ENCODE measurements at regions not wholly inside any gene's neighbourhood (a gene's known extent, or its start where the extent isn't known, plus 50 kb on each side); places are given as distances from the start of the nearest gene placed in this dataset.

GRCh38 chr5:167317884-167318283 is 973.6 kb upstream of the WWC1 start:
- Histone ChIP-seq H3K14ac (ENCODE audit: low read length) (no peak overlapping the region), H3K4me1 (ENCODE audit: control insufficient read depth in 1 of 2, insufficient read depth in 2 of 2, low read length in 2 of 2) (no peaks in the 10 kb centered on the region), H3K4me2 (ENCODE audit: low read length) (no peak overlapping the region), H3K4me3 (ENCODE audit: low read depth, low read length) (no peak overlapping the region), H4K12ac (ENCODE audit: low read depth, low read length) (no peak overlapping the region), H3K23ac (ENCODE audit: low read length) (no peak overlapping the region), H3K79me1 (ENCODE audit: low read length) (no peaks in the 10 kb centered on the region), H3K9ac (ENCODE audit: low read length) (no peak overlapping the region), H3K27me3 (ENCODE audit: insufficient read depth, low read length) (no peaks in the 10 kb centered on the region), H2AK5ac (ENCODE audit: low read length) (no peak overlapping the region), H3K18ac (ENCODE audit: low read length) (no peak overlapping the region), H3K9me3 (ENCODE audit: insufficient read depth, low read depth, low read length) (no peaks in the 10 kb centered on the region), H3K79me2 (ENCODE audit: control insufficient read depth, insufficient read depth, low read length, poor library complexity) (no peaks in the 10 kb centered on the region), H2BK12ac (ENCODE audit: low read length) (no peak overlapping the region), H3K4ac (ENCODE audit: low read depth, low read length) (no peak overlapping the region), H2AFZ (ENCODE audit: insufficient read depth, low read length, poor library complexity) (no peak overlapping the region), H3K27ac (ENCODE audit: low read depth, low read length) (no peak overlapping the region), H2BK5ac (ENCODE audit: low read depth, low read length, poor library complexity) (no peak overlapping the region), H3K36me3 (ENCODE audit: control insufficient read depth in 1 of 2, insufficient read depth in 2 of 2, low read length in 2 of 2) (no peaks in the 10 kb centered on the region), H4K8ac (ENCODE audit: low read depth, low read length) (no peak overlapping the region), H4K91ac (ENCODE audit: low read depth, low read length) (no peak overlapping the region), H2BK120ac (ENCODE audit: insufficient read depth, low read length, poor library complexity) (no peak overlapping the region)
- no peak for DNase-seq
- WGBS (ENCODE audit: extremely low coverage, insufficient coverage, insufficient read length), result no CpG with 5 or more reads among the region's 3 CpGs

GRCh38 chr5:167319243-167319642 is 972.2 kb upstream of the WWC1 start:
- Histone ChIP-seq H3K79me2 (ENCODE audit: control insufficient read depth, insufficient read depth, low read length, poor library complexity) (no peaks in the 10 kb centered on the region), H2BK120ac (ENCODE audit: insufficient read depth, low read length, poor library complexity) (no peak overlapping the region), H3K4me1 (ENCODE audit: control insufficient read depth in 1 of 2, insufficient read depth in 2 of 2, low read length in 2 of 2) (no peaks in the 10 kb centered on the region), H3K27ac (ENCODE audit: low read depth, low read length) (no peak overlapping the region), H4K91ac (ENCODE audit: low read depth, low read length) (no peak overlapping the region), H3K27me3 (ENCODE audit: insufficient read depth, low read length) (no peaks in the 10 kb centered on the region), H3K4me3 (ENCODE audit: low read depth, low read length) (no peak overlapping the region), H3K9me3 (ENCODE audit: insufficient read depth, low read depth, low read length) (no peaks in the 10 kb centered on the region), H2AK5ac (ENCODE audit: low read length) (no peak overlapping the region), H2BK5ac (ENCODE audit: low read depth, low read length, poor library complexity) (no peak overlapping the region), H2BK12ac (ENCODE audit: low read length) (no peak overlapping the region), H3K14ac (ENCODE audit: low read length) (no peak overlapping the region), H4K12ac (ENCODE audit: low read depth, low read length) (no peak overlapping the region), H3K23ac (ENCODE audit: low read length) (no peak overlapping the region), H2AFZ (ENCODE audit: insufficient read depth, low read length, poor library complexity) (no peak overlapping the region), H3K79me1 (ENCODE audit: low read length) (no peaks in the 10 kb centered on the region), H3K9ac (ENCODE audit: low read length) (no peak overlapping the region), H3K36me3 (ENCODE audit: control insufficient read depth in 1 of 2, insufficient read depth in 2 of 2, low read length in 2 of 2) (no peaks in the 10 kb centered on the region), H3K4me2 (ENCODE audit: low read length) (no peak overlapping the region), H4K8ac (ENCODE audit: low read depth, low read length) (no peak overlapping the region), H3K18ac (ENCODE audit: low read length) (no peak overlapping the region), H3K4ac (ENCODE audit: low read depth, low read length) (no peak overlapping the region)
- no peak for DNase-seq
- WGBS (ENCODE audit: extremely low coverage, insufficient coverage, insufficient read length), result no CpG with 5 or more reads among the region's 3 CpGs

GRCh38 chr5:167320019-167320418 is 971.4 kb upstream of the WWC1 start:
- H3K4me3 ChIP-seq (ENCODE audit: low read depth, low read length), result no peak overlapping the region
- H3K23ac ChIP-seq (ENCODE audit: low read length), result no peak overlapping the region
- no peak overlapping the region for H4K91ac ChIP-seq (ENCODE audit: low read depth, low read length)
- no peak overlapping the region for H2AFZ ChIP-seq (ENCODE audit: insufficient read depth, low read length, poor library complexity)
- H3K36me3 ChIP-seq (ENCODE audit: control insufficient read depth in 1 of 2, insufficient read depth in 2 of 2, low read length in 2 of 2), result no peaks in the 10 kb centered on the region
- H3K18ac ChIP-seq (ENCODE audit: low read length), result no peak overlapping the region
- H2AK5ac ChIP-seq (ENCODE audit: low read length), result no peak overlapping the region
- H2BK12ac ChIP-seq (ENCODE audit: low read length), result no peak overlapping the region
- H3K27me3 ChIP-seq (ENCODE audit: insufficient read depth, low read length), result no peaks in the 10 kb centered on the region
- H3K4me1 ChIP-seq (ENCODE audit: control insufficient read depth in 1 of 2, insufficient read depth in 2 of 2, low read length in 2 of 2), result no peaks in the 10 kb centered on the region
- no peak overlapping the region for H2BK5ac ChIP-seq (ENCODE audit: low read depth, low read length, poor library complexity)
- no peak overlapping the region for H3K14ac ChIP-seq (ENCODE audit: low read length)
- DNase-seq, result no peak
- no peaks in the 10 kb centered on the region for H3K79me1 ChIP-seq (ENCODE audit: low read length)
- H3K79me2 ChIP-seq (ENCODE audit: control insufficient read depth, insufficient read depth, low read length, poor library complexity), result no peaks in the 10 kb centered on the region
- H3K4me2 ChIP-seq (ENCODE audit: low read length), result no peak overlapping the region
- H3K4ac ChIP-seq (ENCODE audit: low read depth, low read length), result no peak overlapping the region
- no peak overlapping the region for H2BK120ac ChIP-seq (ENCODE audit: insufficient read depth, low read length, poor library complexity)
- H3K9ac ChIP-seq (ENCODE audit: low read length), result no peak overlapping the region
- no peaks in the 10 kb centered on the region for H3K9me3 ChIP-seq (ENCODE audit: insufficient read depth, low read depth, low read length)
- no peak overlapping the region for H3K27ac ChIP-seq (ENCODE audit: low read depth, low read length)
- H4K12ac ChIP-seq (ENCODE audit: low read depth, low read length), result no peak overlapping the region
- no peak overlapping the region for H4K8ac ChIP-seq (ENCODE audit: low read depth, low read length)

DNA sequence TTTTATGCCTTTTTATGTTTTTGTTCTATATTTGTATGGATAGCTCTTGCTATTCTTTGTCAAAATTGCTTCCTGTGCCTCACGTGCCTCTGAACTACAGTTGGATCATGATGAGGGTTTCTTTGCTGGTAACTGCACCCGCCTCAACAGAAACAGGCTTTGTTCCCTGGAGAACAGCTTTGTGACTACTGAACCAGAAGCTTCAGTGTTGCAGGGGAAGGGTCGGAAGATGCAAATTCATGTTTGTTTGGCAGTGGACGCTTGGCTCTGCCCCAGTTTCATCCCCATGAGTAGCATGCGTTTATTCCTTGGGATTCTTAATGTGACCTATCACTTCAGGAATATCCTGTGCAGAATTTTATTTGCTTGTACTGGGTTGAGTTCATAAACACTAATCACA is 959.1 kb upstream of the WWC1 start:
- H3K14ac ChIP-seq (ENCODE audit: low read length), result no peak overlapping the region
- no peak overlapping the region for H3K4me3 ChIP-seq (ENCODE audit: low read depth, low read length)
- no peaks in the 10 kb centered on the region for H3K79me1 ChIP-seq (ENCODE audit: low read length)
- H4K8ac ChIP-seq (ENCODE audit: low read depth, low read length), result no peak overlapping the region
- H4K91ac ChIP-seq (ENCODE audit: low read depth, low read length), result no peak overlapping the region
- H4K12ac ChIP-seq (ENCODE audit: low read depth, low read length), result no peak overlapping the region
- H3K36me3 ChIP-seq (ENCODE audit: control insufficient read depth in 1 of 2, insufficient read depth in 2 of 2, low read length in 2 of 2), result no peaks in the 10 kb centered on the region
- no peaks in the 10 kb centered on the region for H3K79me2 ChIP-seq (ENCODE audit: control insufficient read depth, insufficient read depth, low read length, poor library complexity)
- H3K9me3 ChIP-seq (ENCODE audit: insufficient read depth, low read depth, low read length), result no peaks in the 10 kb centered on the region
- H2BK120ac ChIP-seq (ENCODE audit: insufficient read depth, low read length, poor library complexity), result no peak overlapping the region
- no peak overlapping the region for H2BK5ac ChIP-seq (ENCODE audit: low read depth, low read length, poor library complexity)
- H3K27ac ChIP-seq (ENCODE audit: low read depth, low read length), result no peak overlapping the region
- H2BK12ac ChIP-seq (ENCODE audit: low read length), result no peak overlapping the region
- no peak overlapping the region for H2AFZ ChIP-seq (ENCODE audit: insufficient read depth, low read length, poor library complexity)
- H3K4me2 ChIP-seq (ENCODE audit: low read length), result no peak overlapping the region
- no peak overlapping the region for H3K4ac ChIP-seq (ENCODE audit: low read depth, low read length)
- H3K23ac ChIP-seq (ENCODE audit: low read length), result no peak overlapping the region
- no peak overlapping the region for H3K18ac ChIP-seq (ENCODE audit: low read length)
- H3K27me3 ChIP-seq (ENCODE audit: insufficient read depth, low read length), result no peaks in the 10 kb centered on the region
- no CpG with 5 or more reads among the region's 5 CpGs for WGBS (ENCODE audit: extremely low coverage, insufficient coverage, insufficient read length)
- H3K9ac ChIP-seq (ENCODE audit: low read length), result no peak overlapping the region
- no peak overlapping the region for H2AK5ac ChIP-seq (ENCODE audit: low read length)
- no peaks in the 10 kb centered on the region for H3K4me1 ChIP-seq (ENCODE audit: control insufficient read depth in 1 of 2, insufficient read depth in 2 of 2, low read length in 2 of 2)
- no peak for DNase-seq

GRCh38 chr5:167336161-167336560 is 955.3 kb upstream of the WWC1 start:
- Histone ChIP-seq H4K8ac (ENCODE audit: low read depth, low read length) (no peak overlapping the region), H3K4me2 (ENCODE audit: low read length) (no peak overlapping the region)

More at GRCh38 chr5:167336161-167336560, 955.3 kb upstream of the WWC1 start:
- Histone ChIP-seq H3K9ac (ENCODE audit: low read length) (no peak overlapping the region), H3K18ac (ENCODE audit: low read length) (no peak overlapping the region), H2AK5ac (ENCODE audit: low read length) (no peak overlapping the region), H4K91ac (ENCODE audit: low read depth, low read length) (no peak overlapping the region), H2BK120ac (ENCODE audit: insufficient read depth, low read length, poor library complexity) (no peak overlapping the region), H4K12ac (ENCODE audit: low read depth, low read length) (no peak overlapping the region), H3K27ac (ENCODE audit: low read depth, low read length) (no peak overlapping the region), H2AFZ (ENCODE audit: insufficient read depth, low read length, poor library complexity) (no peak overlapping the region), H3K4ac (ENCODE audit: low read depth, low read length) (no peak overlapping the region), H2BK5ac (ENCODE audit: low read depth, low read length, poor library complexity) (no peak overlapping the region), H3K79me2 (ENCODE audit: control insufficient read depth, insufficient read depth, low read length, poor library complexity) (no peaks in the 10 kb centered on the region), H2BK12ac (ENCODE audit: low read length) (no peak overlapping the region), H3K4me3 (ENCODE audit: low read depth, low read length) (no peak overlapping the region), H3K14ac (ENCODE audit: low read length) (no peak overlapping the region), H3K23ac (ENCODE audit: low read length) (no peak overlapping the region), H3K36me3 (ENCODE audit: control insufficient read depth in 1 of 2, insufficient read depth in 2 of 2, low read length in 2 of 2) (no peaks in the 10 kb centered on the region), H3K27me3 (ENCODE audit: insufficient read depth, low read length) (no peaks in the 10 kb centered on the region), H3K79me1 (ENCODE audit: low read length) (no peaks in the 10 kb centered on the region), H3K9me3 (ENCODE audit: insufficient read depth, low read depth, low read length) (no peaks in the 10 kb centered on the region), H3K4me1 (ENCODE audit: control insufficient read depth in 1 of 2, insufficient read depth in 2 of 2, low read length in 2 of 2) (no peaks in the 10 kb centered on the region)
- no CpG with 5 or more reads among the region's 2 CpGs for WGBS (ENCODE audit: extremely low coverage, insufficient coverage, insufficient read length)
- DNase-seq, result no peak

Data from trophoblast cell (in vitro differentiated cells and primary cell).